Body of pancreas (tissue), 4 donors: ENCODE measurements at regions not wholly inside any gene's neighbourhood (a gene's known extent, or its start where the extent isn't known, plus 50 kb on each side); places are given as distances from the start of the nearest gene placed in this dataset.

Source experiments
- POLR2A ChIP-seq, 3 donors: fragments of 450-650 bp; IDR thresholded peaks; one replicate each; pipeline ENCODE4 v1.6.1; 2016; ENCODE audit warnings: antibody characterized with exemption in 3 of 3, mild to moderate bottlenecking in 2 of 3
- TF ChIP-seq, protein P1 (sequence below), 7 experiments: fragments of 450-650 bp in 4 of 7; fragments of 200-600 bp in 3 of 7; sonication (generic) in 3 of 7; IDR thresholded peaks; one replicate each; pipeline ENCODE4 v1.5.1; 2016 to 2019; ENCODE audit warnings: antibody characterized with exemption in 7 of 7

GRCh38 chr5:74021126-74021525, 395.1 kb downstream of the ARHGEF28 start:
- TF ChIP-seq, protein P1, sequence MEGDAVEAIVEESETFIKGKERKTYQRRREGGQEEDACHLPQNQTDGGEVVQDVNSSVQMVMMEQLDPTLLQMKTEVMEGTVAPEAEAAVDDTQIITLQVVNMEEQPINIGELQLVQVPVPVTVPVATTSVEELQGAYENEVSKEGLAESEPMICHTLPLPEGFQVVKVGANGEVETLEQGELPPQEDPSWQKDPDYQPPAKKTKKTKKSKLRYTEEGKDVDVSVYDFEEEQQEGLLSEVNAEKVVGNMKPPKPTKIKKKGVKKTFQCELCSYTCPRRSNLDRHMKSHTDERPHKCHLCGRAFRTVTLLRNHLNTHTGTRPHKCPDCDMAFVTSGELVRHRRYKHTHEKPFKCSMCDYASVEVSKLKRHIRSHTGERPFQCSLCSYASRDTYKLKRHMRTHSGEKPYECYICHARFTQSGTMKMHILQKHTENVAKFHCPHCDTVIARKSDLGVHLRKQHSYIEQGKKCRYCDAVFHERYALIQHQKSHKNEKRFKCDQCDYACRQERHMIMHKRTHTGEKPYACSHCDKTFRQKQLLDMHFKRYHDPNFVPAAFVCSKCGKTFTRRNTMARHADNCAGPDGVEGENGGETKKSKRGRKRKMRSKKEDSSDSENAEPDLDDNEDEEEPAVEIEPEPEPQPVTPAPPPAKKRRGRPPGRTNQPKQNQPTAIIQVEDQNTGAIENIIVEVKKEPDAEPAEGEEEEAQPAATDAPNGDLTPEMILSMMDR (IDR thresholded peaks at IDR 0.05) = no peak
- TF ChIP-seq POLR2A (IDR thresholded peaks at IDR 0.05) = no peak
